Neural progenitor cell (in vitro differentiated cells): ENCODE measurements at regions not wholly inside any gene's neighbourhood (a gene's known extent, or its start where the extent isn't known, plus 50 kb on each side); places are given as distances from the start of the nearest gene placed in this dataset.

Experiments used
- CTCF ChIP-seq: fragments of 200-600 bp; sonication (generic); IDR thresholded peaks from 2 replicates; pipeline ENCODE4 v1.5.1; 2017; ENCODE audit warnings: antibody characterized with exemption, mild to moderate bottlenecking
- EZH2 ChIP-seq: fragments of 200-600 bp; sonication (generic); IDR thresholded peaks from 2 replicates; pipeline ENCODE4 v1.6.1; 2017; ENCODE audit warnings: antibody characterized with exemption, mild to moderate bottlenecking, moderate library complexity
- EZH2phosphoT487 ChIP-seq: fragments of 200-600 bp; sonication (generic); IDR thresholded peaks from 2 replicates; pipeline ENCODE4 v1.6.1; 2017; ENCODE audit warnings: antibody characterized with exemption

GRCh38 chr5:34571677-34572041 is 84.5 kb upstream of the RAI14 start:
- TF ChIP-seq EZH2phosphoT487: no peak
- TF ChIP-seq CTCF: no peak
- no peak for TF ChIP-seq EZH2
